Heart right ventricle (tissue), 16 donors: ENCODE measurements at regions not wholly inside any gene's neighbourhood (a gene's known extent, or its start where the extent isn't known, plus 50 kb on each side); places are given as distances from the start of the nearest gene placed in this dataset.

Experiments used
- ATAC-seq, 8 donors: fragments of 200-7000 bp; cut with Tn5 transposase; one replicate each; pipeline ENCODE4 v1.9.1; 2020; ENCODE audit warnings: mild to moderate bottlenecking in 8 of 8, moderate library complexity in 8 of 8, moderate number of reproducible peaks in 1 of 8
- DNase-seq, 2 donors: peaks; one replicate each; pipeline ENCODE4 v3.0.0-alpha.2; 2020
- H3K27ac ChIP-seq, 10 donors: fragments of 200-600 bp; sonication (generic) in 2 of 10; one replicate each; pipeline versions ENCODE4 v1.5.0 to v1.8.0; 2020 to 2022; ENCODE audit warnings: mild to moderate bottlenecking in 3 of 10
- H3K27me3 ChIP-seq, 7 donors: fragments of 200-600 bp; one replicate each; pipeline ENCODE4 v1.8.0; 2021 to 2022; ENCODE audit warnings: mild to moderate bottlenecking in 2 of 7
- H3K36me3 ChIP-seq, 9 donors: fragments of 200-600 bp; sonication (generic) in 1 of 9; one replicate each; pipeline versions ENCODE4 v1.5.0 to v1.8.0; 2020 to 2022; ENCODE audit warnings: mild to moderate bottlenecking in 2 of 9
- H3K4me1 ChIP-seq, 9 donors: fragments of 200-600 bp; sonication (generic) in 1 of 9; one replicate each; pipeline versions ENCODE4 v1.5.0 to v1.8.0; 2020 to 2022; ENCODE audit warnings: mild to moderate bottlenecking in 4 of 9
- H3K4me3 ChIP-seq, 10 donors: fragments of 200-600 bp; sonication (generic) in 2 of 10; one replicate each; pipeline versions ENCODE4 v1.5.0 to v1.8.0; 2020 to 2022; ENCODE audit warnings: mild to moderate bottlenecking in 7 of 10, moderate library complexity in 2 of 10
- H3K9me3 ChIP-seq, 11 donors: fragments of 200-600 bp in 10 of 11; sonication (generic) in 2 of 11; one replicate each; pipeline versions ENCODE4 v1.5.0 to v1.8.0; 2013 to 2022; ENCODE audit warnings: mild to moderate bottlenecking in 2 of 11, control low read depth in 1 of 11, moderate library complexity in 1 of 11
- CTCF ChIP-seq, 9 donors: fragments of 200-600 bp; sonication (generic) in 2 of 9; IDR thresholded peaks; one replicate each; pipeline versions ENCODE4 v1.5.0 to v1.8.0; 2021 to 2022; ENCODE audit warnings: antibody characterized with exemption in 9 of 9, mild to moderate bottlenecking in 5 of 9, moderate library complexity in 1 of 9
- WGBS, 2 donors: extraction: QIAGEN DNeasy Blood & Tissue Kit; methylation state at CpG; one replicate each; pipeline ENCODE4 v1.1.7; 2013; ENCODE audit warnings: inconsistent platforms in 1 of 2; 5-methylcytosine and 5-hydroxymethylcytosine counted together
- intact Hi-C, 10 donors: fragments of 100-400 bp; cut with DNase I; formaldehyde crosslinking; loops; one replicate each; pipeline versions ENCODE4 v1.11.1 to v1.14.2; 2022
- donor health status: Arrhythmogenic right ventricular cardiomyopathy.
- donor health status: ischemic (EF 13 %, LVEDD 7.1; RV severe dilation, severe dysfunction).
- donor health status: healthy with polysubstance abuse.
- donor health status: DM: no; HTN: yes; CAD: no.
- donor health status: DM: no; HTN: no; CAD: no.
- donor health status: ischemic (EF 25% LVEDD 6.9; RV normal size, moderate dysfunction).
- donor health status: ischemic (EF 25% LVEDD 5.7; RV mildly dilated, moderate dysfunction).
- donor health status: healthy.
- donor health status: DM: yes; HTN: yes; CAD: no.
- donor health status: Ischemic cardiomyopathy.
- donor health status: ischemic (EF 35%, LVEDD 5.7; RV mildly dilated, moderate dysfunction).
- donor health status: nonischemic (EF 11% LVEDD 7.7; RV severe dilation, severe dysfunction).
- donor health status: DM: yes; HTN: yes; CAD: no.
- donor health status: PGD.
- donor health status: ischemic (EF 29% LVEDD 5.4; RV normal size, mild dysfunction).
- donor health status: nonischemic (EF 23%, LVEDD 6.1; RV moderate dilation, normal function).

- Histone ChIP-seq H3K4me1 (no peaks in the 10 kb centered on the region), H3K36me3 (no peaks in the 10 kb centered on the region), H3K27ac (no peak overlapping the region), H3K9me3 (peaks cover 0 to 48% (median 16%) of the 10 kb centered on the region in 11 donors), H3K4me3 (no peak overlapping the region), H3K27me3 (no peaks in the 10 kb centered on the region)
- ATAC-seq, result no peak
- 84 to 86% methylated on average over 1 of the region's 1 CpG for whole genome bisulfite sequencing, 2 donors
- intact Hi-C loops, result no loop called here
- TF ChIP-seq CTCF (IDR thresholded peaks at IDR 0.05), result no peak
- no peak for DNase-seq
These were observed 199.4 kb upstream of the ARID1B start for GRCh38 chr6:156577749-156578148.

GRCh38 chr6:156575361-156575760 is 201.8 kb upstream of the ARID1B start:
- DNase-seq, result no peak
- H3K4me3 ChIP-seq, result no peak overlapping the region
- H3K4me1 ChIP-seq, result no peaks in the 10 kb centered on the region
- H3K9me3 ChIP-seq, result peaks cover 0 to 48% (median 16%) of the 10 kb centered on the region in 11 donors
- peaks cover 0 to under 1% (median 0%) of the 10 kb centered on the region in 7 donors for H3K27me3 ChIP-seq
- intact Hi-C loops, result no loop called here
- no peak for ATAC-seq
- no peak for TF ChIP-seq CTCF (IDR thresholded peaks at IDR 0.05)
- no peaks in the 10 kb centered on the region for H3K36me3 ChIP-seq
- H3K27ac ChIP-seq, result no peak overlapping the region

GRCh38 chr6:156564807-156565149 is 212.4 kb upstream of the ARID1B start:
- intact Hi-C loops, result loop anchor here (1.0 to 10.0 kb wide), 21 partner anchors 118 to 1517 kb away; partner anchors contain the start of gene ARID1B (in 7 of the 10)
- no peaks in the 10 kb centered on the region for H3K36me3 ChIP-seq
- peaks cover 0 to 18% (median 3%) of the 10 kb centered on the region in 11 donors for H3K9me3 ChIP-seq
- H3K4me1 ChIP-seq, result peaks cover 0 to 11% (median 5%) of the 10 kb centered on the region in 9 donors
- no peak overlapping the region for H3K27ac ChIP-seq
- TF ChIP-seq CTCF (IDR thresholded peaks at IDR 0.05), result no peak
- ATAC-seq (peak in 1 of 8 donors; percentile 5), DNase-seq (no peak)
- no peak overlapping the region for H3K4me3 ChIP-seq
- H3K27me3 ChIP-seq, result peaks cover 0 to 3% (median 0%) of the 10 kb centered on the region in 7 donors
- WGBS, 2 donors, result 75 to 77% methylated on average over 10 of the region's 10 CpGs

DNA sequence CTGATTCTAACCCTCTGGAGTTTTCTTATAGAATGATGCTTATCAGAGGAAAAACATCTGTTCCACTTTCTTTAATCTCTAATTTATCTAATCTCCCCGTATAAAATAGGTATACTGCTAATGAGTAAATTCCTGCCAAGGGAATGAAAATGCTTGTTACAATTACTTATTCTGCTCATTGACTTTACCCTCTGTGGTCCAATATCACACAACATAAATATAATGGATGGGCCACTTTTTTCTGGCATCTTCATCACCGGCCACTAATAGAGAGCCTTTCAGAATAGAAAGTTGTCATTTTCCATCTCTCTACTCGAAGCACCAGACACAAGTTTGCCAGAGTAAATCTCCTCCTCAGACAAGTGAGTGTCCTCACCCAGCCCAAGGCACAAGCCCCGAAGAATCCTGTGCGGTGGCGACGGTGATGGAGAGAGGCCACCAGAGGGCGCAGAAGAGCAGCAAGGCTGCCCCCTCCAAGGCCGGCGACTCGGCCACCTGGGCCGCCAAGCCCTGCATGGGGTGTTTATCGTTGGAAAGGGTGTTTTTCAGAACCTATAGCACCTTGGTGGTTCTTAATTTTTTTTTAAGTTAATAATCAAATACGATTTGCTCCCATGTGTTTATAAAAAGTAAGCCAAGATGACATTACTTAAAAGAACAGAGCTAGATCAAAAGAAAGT is 212.9 kb upstream of the ARID1B start:
- peaks cover 0 to 11% (median 5%) of the 10 kb centered on the region in 9 donors for H3K4me1 ChIP-seq
- H3K4me3 ChIP-seq, result no peak overlapping the region
- peak; percentile 77 to 81 for DNase-seq
- H3K27ac ChIP-seq, result peak overlapping the region in 1 of 10 donors; percentile 35
- peak; percentile 92 to 99 (median 96) for TF ChIP-seq CTCF (IDR thresholded peaks at IDR 0.05)
- no peaks in the 10 kb centered on the region for H3K36me3 ChIP-seq
- WGBS, 2 donors, result 2 to 4% methylated on average over 14 of the region's 14 CpGs
- peak; percentile 94 to 98 (median 96) for ATAC-seq
- intact Hi-C loops, result loop anchor here (1.0 to 10.0 kb wide), 18 partner anchors 121 to 711 kb away; partner anchors contain the start of gene ARID1B (in 7 of the 10)
- H3K9me3 ChIP-seq, result peaks cover 0 to 20% (median 3%) of the 10 kb centered on the region in 11 donors
- no peaks in the 10 kb centered on the region for H3K27me3 ChIP-seq
